LNCaP clone FGC (cell line): ENCODE measurements at regions not wholly inside any gene's neighbourhood (a gene's known extent, or its start where the extent isn't known, plus 50 kb on each side); places are given as distances from the start of the nearest gene placed in this dataset.

Source experiments
- DNase-seq: peaks from one replicate; pipeline ENCODE4 v3.0.0-alpha.2; 2011; ENCODE audit warnings: low read depth
- H3K4me3 ChIP-seq: 2 replicates; pipeline ENCODE4 v1.5.1; 2011; ENCODE audit warnings: mild to moderate bottlenecking, low read depth, low read length, control low read depth
- CTCF ChIP-seq: IDR thresholded peaks from 2 replicates; pipeline ENCODE4 v1.5.1; 2012; ENCODE audit warnings: mild to moderate bottlenecking; ENCODE audit not compliant: control insufficient read depth, insufficient read depth; ENCODE audit errors: extremely low read depth

DNA sequence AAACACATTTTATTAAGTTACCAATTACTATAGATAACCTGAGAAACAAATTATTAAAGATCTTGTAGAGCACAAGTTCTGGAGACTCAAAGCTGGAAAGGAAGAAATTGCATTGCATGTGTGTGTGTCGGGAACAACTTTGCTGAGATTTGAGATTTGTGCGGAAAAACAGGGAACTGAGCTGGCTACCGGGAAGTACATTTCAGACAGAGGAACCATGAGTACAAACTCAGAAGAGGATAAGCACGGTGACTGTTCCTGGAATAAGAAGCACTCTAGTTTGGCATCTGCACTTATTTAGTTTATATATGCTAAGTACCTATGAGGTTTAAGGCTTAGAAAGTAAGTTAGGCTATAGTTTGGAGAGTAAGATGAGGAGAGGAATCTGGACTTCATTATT, 97.8 kb downstream of the DACT1 start:
- no peak for TF ChIP-seq CTCF
- no peak overlapping the region for H3K4me3 ChIP-seq
- no peak for DNase-seq

DNA sequence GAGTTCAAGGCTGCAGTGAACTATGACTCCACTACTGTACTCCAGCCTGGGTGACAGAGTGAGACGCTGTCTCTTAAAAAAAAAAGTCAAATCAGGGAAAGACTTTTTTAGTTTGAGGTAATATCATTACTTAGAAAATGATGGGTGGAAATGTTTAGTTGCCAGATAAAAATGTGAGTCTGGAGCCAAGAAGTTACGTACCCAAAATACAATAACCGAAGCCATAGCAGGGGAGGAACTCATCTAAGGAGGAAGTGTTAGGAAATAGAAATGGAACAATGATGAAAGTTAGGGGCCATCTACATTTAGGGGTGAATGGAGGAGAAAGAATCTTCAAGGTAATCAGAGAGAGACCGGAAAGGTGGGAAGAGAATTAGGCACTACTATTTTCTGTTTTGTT, 98.8 kb downstream of the DACT1 start:
- no peak for DNase-seq
- TF ChIP-seq CTCF, result no peak
- H3K4me3 ChIP-seq, result no peak overlapping the region

DNA sequence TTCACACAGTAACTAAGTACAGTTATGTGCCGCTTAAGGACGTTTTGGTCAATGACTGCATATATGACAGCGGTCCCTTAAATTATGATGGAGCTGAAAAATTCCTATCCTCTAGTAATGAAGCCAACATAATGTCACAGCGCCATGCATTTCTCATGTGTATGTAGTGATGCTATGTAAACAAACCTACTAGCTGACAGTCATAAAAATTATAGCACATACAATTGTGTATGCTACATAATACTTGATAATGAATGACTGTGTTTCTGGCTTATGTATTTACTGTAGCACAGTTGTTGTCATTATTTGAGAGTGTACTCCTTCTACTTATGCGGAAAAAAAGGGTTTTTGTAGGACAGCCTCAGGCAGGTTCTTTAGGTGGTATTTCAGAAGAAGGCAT, 99.7 kb downstream of the DACT1 start:
- H3K4me3 ChIP-seq, result no peak overlapping the region
- DNase-seq, result no peak
- no peak for TF ChIP-seq CTCF

GRCh38 chr14:58738189-58738836, 100.6 kb downstream of the DACT1 start:
- no peak overlapping the region for H3K4me3 ChIP-seq
- DNase-seq, result no peak
- TF ChIP-seq CTCF, result no peak

- H3K4me3 ChIP-seq, result no peak overlapping the region
- DNase-seq, result no peak
- TF ChIP-seq CTCF, result no peak
Measured at GRCh38 chr14:58738876-58739275, 101.1 kb downstream of the DACT1 start.

GRCh38 chr14:58739674-58740073, 101.9 kb downstream of the DACT1 start:
- no peak for DNase-seq
- no peak for TF ChIP-seq CTCF
- no peak overlapping the region for H3K4me3 ChIP-seq

- no peak for DNase-seq
- H3K4me3 ChIP-seq, result no peak overlapping the region
- TF ChIP-seq CTCF, result no peak
Measured at GRCh38 chr14:58740379-58740935, 102.7 kb downstream of the DACT1 start.
